ENCODE measurements at regions not wholly inside any gene's neighbourhood (a gene's known extent, or its start where the extent isn't known, plus 50 kb on each side); places are given as distances from the start of the nearest gene placed in this dataset.

DNA sequence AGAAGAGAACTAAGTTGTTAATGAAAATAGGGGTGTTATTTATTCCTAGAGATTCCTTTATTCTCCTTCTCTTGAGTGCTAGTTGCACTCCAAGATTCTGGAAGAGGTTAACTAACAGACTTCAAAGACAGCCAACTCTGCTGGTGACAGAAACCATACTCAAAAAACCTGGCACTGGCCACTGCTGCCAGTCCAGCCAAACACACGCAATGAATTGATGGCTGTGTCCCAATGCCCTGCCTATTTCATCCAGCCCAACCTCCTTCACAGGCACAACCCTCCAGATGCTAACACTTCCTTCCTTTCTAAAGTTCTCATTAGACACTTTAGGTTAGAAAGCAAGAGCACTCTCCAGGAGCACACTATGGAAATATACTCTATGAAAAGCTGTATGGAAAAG, 150.8 kb upstream of the C11orf58 start:
- no peaks in the 10 kb centered on the region for H3K36me3 Mint-ChIP-seq (ENCODE audit: insufficient read depth in 1 of 3, low read depth in 3 of 3)
- H3K23ac ChIP-seq (ENCODE audit: insufficient read length, low read depth, low read length), result no peak overlapping the region

More for the DNA sequence above, 150.8 kb upstream of the C11orf58 start:
- Histone ChIP-seq H2BK15ac (ENCODE audit: low read depth, low read length) (no peak overlapping the region), H3K14ac (ENCODE audit: insufficient read depth, low read length) (no peak overlapping the region), H3K27ac (ENCODE audit: insufficient read length, low read depth, low read length) (no peak overlapping the region), H2BK5ac (ENCODE audit: insufficient read length, low read length) (no peak overlapping the region), H3K9me3 (ENCODE audit: control insufficient read depth, low read depth, low read length) (no peaks in the 10 kb centered on the region), H4K5ac (ENCODE audit: insufficient read length, low read depth, low read length) (no peak overlapping the region), H3K27me3 (ENCODE audit: insufficient read depth, low read length) (no peaks in the 10 kb centered on the region), H3K9ac (ENCODE audit: extremely low read depth, insufficient read length, low read length) (no peak overlapping the region), H4K20me1 (ENCODE audit: control insufficient read depth, insufficient read depth, insufficient read length) (no peaks in the 10 kb centered on the region), H3K56ac (ENCODE audit: insufficient read length, low read depth, low read length) (no peak overlapping the region), H2BK120ac (ENCODE audit: low read depth, low read length, poor library complexity, severe bottlenecking) (no peak overlapping the region), H3T11ph (ENCODE audit: low read length) (no peak overlapping the region), H3K79me2 (ENCODE audit: insufficient read depth, low read length) (no peaks in the 10 kb centered on the region), H3K23me2 (ENCODE audit: insufficient read length, low read depth, low read length, poor library complexity, severe bottlenecking) (no peaks in the 10 kb centered on the region), H4K8ac (replicated peaks; ENCODE audit: insufficient read length, low read depth, low read length) (no peak overlapping the region), H2AFZ (ENCODE audit: low read length) (no peak overlapping the region), H3K18ac (ENCODE audit: insufficient read length, low read depth, low read length) (no peak overlapping the region), H4K91ac (ENCODE audit: insufficient read length, low read depth, low read length) (no peak overlapping the region), H3K4me2 (ENCODE audit: insufficient read depth, insufficient read length, low read length) (no peak overlapping the region), H2BK12ac (ENCODE audit: insufficient read length, low read depth, low read length) (no peak overlapping the region), H3K4ac (ENCODE audit: low read depth, low read length) (no peak overlapping the region), H3K79me1 (ENCODE audit: insufficient read depth, low read depth, low read length, poor library complexity, severe bottlenecking) (no peaks in the 10 kb centered on the region), H2BK20ac (ENCODE audit: low read depth, low read length, poor library complexity, severe bottlenecking) (no peak overlapping the region), H2AK5ac (ENCODE audit: insufficient read length, low read length) (no peak overlapping the region), H3K4me1 (ENCODE audit: insufficient read depth, low read length) (no peaks in the 10 kb centered on the region)
- TF ChIP-seq CTCF (conservative IDR thresholded peaks at IDR 0.05), result no peak
- Mint-ChIP-seq H3K9me3 (no peaks in the 10 kb centered on the region), H3K27ac (no peak overlapping the region), H3K4me1 (no peaks in the 10 kb centered on the region), H3K27me3 (ENCODE audit: low read depth) (peaks cover 18% of the 10 kb centered on the region), H3K4me3 (no peak overlapping the region)
- WGBS (ENCODE audit: extremely low coverage, insufficient read length, low lambda C conversion rate), result no CpG with 5 or more reads among the region's 1 CpG
- DNase-seq, result no peak

Measured in H9 (cell line).